ENCODE measurements at regions not wholly inside any gene's neighbourhood (a gene's known extent, or its start where the extent isn't known, plus 50 kb on each side); places are given as distances from the start of the nearest gene placed in this dataset.

GRCh38 chr14:75366963-75367362, 60.9 kb upstream of the JDP2 start:
- TF ChIP-seq, protein P1, sequence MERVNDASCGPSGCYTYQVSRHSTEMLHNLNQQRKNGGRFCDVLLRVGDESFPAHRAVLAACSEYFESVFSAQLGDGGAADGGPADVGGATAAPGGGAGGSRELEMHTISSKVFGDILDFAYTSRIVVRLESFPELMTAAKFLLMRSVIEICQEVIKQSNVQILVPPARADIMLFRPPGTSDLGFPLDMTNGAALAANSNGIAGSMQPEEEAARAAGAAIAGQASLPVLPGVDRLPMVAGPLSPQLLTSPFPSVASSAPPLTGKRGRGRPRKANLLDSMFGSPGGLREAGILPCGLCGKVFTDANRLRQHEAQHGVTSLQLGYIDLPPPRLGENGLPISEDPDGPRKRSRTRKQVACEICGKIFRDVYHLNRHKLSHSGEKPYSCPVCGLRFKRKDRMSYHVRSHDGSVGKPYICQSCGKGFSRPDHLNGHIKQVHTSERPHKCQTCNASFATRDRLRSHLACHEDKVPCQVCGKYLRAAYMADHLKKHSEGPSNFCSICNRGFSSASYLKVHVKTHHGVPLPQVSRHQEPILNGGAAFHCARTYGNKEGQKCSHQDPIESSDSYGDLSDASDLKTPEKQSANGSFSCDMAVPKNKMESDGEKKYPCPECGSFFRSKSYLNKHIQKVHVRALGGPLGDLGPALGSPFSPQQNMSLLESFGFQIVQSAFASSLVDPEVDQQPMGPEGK (CRISPR knock-in tag; IDR thresholded peaks at IDR 0.05; ENCODE audit: borderline replicate concordance): no peak
- TF ChIP-seq CBX2 (IDR thresholded peaks at IDR 0.05; ENCODE audit: insufficient read depth, low read length, poor library complexity, severe bottlenecking) (no peak), MAFK (IDR thresholded peaks at IDR 0.05; ENCODE audit: low read length) (no peak)
